T-helper 2 cell (primary cell): ENCODE measurements at regions not wholly inside any gene's neighbourhood (a gene's known extent, or its start where the extent isn't known, plus 50 kb on each side); places are given as distances from the start of the nearest gene placed in this dataset.
"Not testable (repeated sequence)": the region's sequence is repeated elsewhere in the genome, so short reads cannot be mapped to it uniquely, and the experiment has no call there.

Experiments
- DNase-seq, 5 experiments: peaks; one replicate each; pipeline versions ENCODE4 v3.0.0 to v3.0.0-alpha.2; 2012 to 2022

- DNase-seq = no peak
Observed at GRCh38 chr3:66633402-66634381, 132.9 kb upstream of the LRIG1 start.

GRCh38 chr3:66638717-66639116 is 137.9 kb upstream of the LRIG1 start:
- no peak for DNase-seq

GRCh38 chr3:66639809-66640356 is 139.1 kb upstream of the LRIG1 start:
- DNase-seq = no peak

DNA sequence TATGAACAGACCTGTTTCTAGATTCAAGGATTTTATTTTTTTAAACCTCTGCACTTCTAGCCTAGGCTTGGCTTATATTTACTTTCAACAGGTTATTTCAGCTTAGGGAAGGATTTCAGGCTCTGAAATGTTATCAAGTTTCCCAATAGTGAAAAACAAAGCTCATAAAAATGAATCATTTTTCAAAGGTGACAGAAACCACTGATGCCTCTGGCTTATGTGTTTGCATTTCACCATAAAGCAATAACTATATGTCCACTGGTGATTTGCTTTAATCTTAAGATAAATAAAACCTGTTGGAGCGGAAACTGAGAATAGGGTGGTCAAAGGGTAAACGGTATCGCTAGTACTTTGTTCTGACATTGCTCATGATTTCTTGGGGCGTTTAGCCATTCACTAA is 141.2 kb upstream of the LRIG1 start:
- DNase-seq = no peak

DNA sequence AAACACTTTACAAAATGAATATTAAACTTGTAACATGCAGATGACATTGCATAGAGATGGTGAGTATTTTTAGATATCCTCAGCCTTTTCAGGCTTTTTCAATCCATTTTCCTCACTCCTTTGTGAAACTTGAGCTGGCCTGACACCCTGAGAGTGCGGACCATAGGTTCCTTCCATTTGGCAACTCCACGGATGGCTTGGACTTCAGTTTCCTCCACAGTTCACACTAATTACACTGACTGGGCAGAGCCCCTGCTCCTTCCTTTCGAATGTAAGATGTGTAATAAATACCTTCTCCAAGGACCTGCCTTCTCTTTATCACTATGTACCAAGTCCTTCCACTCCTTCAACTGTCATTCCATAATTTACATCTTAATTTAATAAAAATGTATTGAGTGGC is 141.7 kb upstream of the LRIG1 start:
- DNase-seq = no peak

DNA sequence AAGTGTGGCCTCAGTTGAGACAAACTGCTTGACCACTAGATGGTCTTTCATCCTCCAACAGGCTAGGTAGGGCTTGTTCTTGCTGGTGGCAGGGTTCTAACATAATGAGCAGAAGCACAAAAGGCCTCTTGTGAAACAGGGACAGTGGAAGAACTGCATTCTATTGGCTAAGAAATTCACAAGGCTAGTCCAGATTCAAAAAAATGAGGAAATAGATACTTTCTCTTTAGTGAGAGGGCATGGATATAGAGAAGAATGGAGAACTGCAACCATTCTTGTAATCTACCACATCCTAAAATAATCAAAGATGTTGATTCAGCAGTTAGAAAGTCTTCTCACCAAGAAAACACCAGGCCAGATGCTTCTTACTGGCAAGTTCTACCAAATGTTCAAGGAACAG is 143.7 kb upstream of the LRIG1 start:
- no peak for DNase-seq

- no peak for DNase-seq
Observed at GRCh38 chr3:66648975-66649374, 148.2 kb upstream of the LRIG1 start.

DNA sequence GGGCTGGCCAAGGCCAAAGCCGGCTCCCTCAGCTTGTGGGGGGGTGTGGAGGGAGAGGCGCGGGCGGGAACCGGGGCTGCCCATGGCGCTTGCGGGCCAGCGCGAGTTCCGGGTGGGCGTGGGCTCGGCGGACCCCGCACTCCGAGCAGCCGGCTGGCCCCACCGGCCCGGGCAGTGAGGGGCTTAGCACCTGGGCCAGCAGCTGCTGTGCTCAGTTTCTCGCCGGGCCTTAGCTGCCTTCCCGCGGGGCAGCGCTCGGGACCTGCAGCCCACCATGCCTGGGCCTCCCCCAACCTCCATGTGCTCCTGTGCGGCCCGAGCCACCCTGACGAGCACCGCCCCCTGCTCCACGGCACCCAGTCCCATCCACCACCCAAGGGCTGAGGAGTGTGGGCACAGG is 150.7 kb upstream of the LRIG1 start:
- not testable (repeated sequence) for DNase-seq

- DNase-seq = not testable (repeated sequence)
Observed at GRCh38 chr3:66652100-66652499, 151.3 kb upstream of the LRIG1 start.

DNA sequence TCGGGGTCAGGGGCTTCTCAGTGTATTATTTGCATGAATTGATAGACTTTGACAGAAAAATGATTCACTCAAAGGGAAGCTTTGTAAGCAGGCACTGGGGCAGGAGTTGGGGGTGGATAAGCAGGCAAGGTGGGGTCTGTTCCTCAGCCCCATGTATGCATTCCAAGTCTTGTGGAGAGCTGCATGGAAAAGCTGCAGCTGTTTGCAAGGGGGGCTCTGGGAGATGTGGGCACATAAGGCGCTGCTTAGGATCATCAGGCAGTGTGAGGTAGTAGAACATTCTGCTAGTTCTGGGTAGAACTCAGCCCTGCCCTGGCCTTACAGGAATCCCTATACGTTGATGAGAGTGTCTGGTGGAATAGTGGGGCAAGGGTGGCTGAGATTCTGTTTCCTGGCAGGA is 154.2 kb upstream of the LRIG1 start:
- DNase-seq = no peak

DNA sequence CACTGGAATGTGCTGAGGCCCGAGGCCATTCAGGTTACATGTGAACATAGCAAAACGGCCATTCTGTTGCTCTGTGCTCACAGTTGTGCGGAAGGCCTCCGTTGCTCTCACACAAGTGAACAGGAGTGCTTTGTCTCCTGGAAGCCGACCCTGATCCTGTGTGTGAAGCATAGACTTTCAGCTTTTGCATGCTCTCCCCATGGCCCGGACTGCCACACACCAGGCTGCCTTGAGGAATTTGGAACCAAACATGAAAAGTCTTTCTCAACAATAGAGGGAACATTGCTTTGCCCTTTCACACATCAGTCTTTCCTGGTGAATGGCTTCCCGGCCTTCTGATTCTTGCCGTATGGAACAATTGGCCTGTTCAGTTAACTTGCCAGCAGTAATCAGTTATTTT is 154.8 kb upstream of the LRIG1 start:
- no peak for DNase-seq

DNA sequence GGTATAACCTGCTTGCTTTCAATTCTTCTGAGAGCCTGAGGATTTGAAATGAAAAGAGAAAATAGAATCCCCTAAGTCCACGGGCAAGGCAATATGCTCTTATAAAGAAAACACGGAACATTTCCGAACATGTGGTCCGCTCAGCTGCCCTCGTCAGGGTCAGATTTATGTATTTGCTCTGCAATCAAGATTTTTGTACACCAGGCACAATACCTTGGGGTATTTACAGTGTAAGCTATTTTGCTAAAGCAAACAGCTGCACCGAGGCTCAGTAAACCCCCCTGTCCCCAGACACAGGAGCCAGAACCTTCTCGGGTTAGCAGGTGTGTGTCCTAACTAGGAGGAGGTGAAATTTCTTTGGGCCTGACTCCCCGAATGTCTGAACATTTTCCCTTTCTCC is 155.8 kb upstream of the LRIG1 start:
- no peak for DNase-seq

DNA sequence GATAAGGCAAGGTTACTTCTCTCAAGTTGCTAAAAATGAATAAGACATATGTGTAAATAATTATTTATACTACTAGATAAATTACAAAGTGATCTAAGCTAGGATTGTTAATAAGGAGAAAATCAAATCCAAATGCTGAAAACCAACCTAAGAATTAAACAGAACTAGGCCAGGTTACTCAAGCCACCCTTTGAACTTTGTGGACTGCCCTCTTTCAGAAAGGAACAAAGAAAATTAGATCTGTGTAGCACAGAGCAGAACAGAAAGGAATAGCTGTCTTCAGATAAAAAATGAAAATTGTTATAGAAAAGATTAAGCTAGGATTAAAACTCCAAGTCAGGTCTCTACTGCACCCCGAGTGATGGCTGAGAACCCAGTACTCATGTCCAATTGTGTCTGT is 158.2 kb upstream of the LRIG1 start:
- DNase-seq = no peak

DNA sequence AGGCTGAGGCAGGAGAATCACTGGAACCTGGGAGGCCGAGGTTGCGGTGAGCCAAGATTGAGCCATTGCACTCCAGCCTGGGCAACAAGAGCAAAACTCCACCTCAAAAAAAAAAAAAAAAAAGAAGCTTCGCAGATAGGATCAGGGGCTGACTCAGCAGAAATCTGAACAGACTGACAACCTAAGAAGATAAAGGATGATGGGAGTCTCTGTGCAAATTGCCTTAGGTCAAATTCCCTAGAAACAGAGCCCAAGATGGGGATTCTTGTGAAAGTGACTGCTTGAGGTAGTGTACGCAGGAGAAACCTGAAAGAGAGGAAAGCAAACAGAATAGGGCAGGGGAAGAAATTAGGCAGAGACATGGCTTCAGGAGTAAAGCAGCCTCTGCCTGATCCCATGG is 160.8 kb upstream of the LRIG1 start:
- no peak for DNase-seq

DNA sequence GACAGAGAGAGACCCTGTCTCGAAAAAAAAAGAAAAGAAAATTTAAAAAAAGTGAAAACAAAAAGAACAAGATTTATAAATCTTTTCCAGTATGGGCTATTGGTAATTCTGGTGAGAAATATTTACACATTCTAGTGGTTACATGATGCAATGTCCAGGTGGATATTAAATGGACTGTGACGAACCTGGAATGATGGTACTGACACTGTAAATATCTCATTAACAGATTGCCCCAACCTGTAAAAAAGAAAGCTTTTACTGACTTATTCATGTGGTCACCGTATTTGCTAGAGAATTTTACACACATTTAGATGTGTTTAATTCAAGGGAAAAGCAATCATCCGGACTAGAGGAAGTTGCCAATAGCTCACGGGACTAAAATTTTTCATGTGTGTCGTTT is 162.1 kb upstream of the LRIG1 start:
- DNase-seq = no peak

- no peak for DNase-seq
Observed at GRCh38 chr3:66665021-66665695, 164.3 kb upstream of the LRIG1 start.

GRCh38 chr3:66666362-66666761 is 165.5 kb upstream of the LRIG1 start:
- no peak for DNase-seq

DNA sequence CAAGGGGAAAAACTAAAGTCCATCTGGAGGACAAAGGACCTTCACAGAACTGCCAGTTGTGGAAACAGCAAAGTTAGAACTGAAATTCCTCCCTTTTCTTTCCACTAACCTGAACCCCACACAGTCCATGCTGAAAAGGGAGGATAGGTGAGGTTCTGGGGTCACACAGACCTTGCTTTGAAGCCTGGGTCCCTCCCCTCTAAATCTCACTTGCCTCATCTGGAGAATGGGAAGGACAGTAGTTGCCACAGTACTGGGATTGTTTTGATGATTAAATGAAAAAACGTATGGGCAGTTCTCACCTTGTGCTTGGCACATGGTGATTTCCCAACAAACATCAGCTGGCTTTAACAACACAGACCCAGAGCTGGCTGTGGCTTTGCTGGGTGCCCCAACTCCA is 166.4 kb upstream of the LRIG1 start:
- no peak for DNase-seq

DNA sequence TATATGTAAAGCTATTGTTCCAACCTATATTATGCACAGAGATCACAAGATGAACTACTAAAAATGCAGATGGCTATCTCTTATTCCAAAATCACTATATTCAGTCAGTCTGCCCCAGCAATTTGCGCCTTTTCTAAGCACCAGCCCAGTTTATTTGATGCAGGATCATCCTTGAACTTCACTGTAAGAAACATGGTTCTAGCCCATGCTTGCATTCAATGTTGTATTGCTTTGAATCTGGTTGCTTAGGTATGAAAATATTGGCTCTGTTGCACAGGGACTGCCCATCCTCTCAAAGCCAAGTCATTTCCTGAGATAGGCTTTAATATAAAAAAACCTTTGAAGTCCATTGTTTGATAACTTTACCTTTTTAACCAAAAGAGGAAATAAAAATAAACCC is 170.5 kb upstream of the LRIG1 start:
- no peak for DNase-seq

- DNase-seq = no peak
Observed at GRCh38 chr3:66672830-66673229, 172.0 kb upstream of the LRIG1 start.

DNA sequence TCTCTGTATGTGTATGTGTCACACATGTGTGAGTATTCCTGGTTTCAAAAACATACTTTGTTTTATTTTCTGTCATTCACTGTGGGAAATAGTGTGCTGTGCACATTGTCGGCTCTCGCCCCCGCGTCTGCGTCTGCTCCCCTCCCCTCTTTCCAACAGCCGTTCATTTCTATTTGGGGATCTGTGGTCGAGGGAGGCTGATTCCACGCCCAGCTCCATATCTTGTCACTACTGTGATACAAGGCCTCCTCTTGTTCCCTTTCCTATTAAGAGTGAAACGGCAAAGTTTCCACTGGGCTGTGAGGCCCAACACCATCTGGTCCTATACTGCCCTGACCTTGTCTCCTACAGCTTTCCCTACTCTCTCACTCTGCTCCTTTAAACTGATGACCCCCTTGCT is 172.5 kb upstream of the LRIG1 start:
- DNase-seq = no peak

GRCh38 chr3:66675366-66675765 is 174.5 kb upstream of the LRIG1 start:
- DNase-seq = no peak

- no peak for DNase-seq
Observed at GRCh38 chr3:66692042-66692765, 191.4 kb upstream of the LRIG1 start.
